ENCODE measurements at regions not wholly inside any gene's neighbourhood (a gene's known extent, or its start where the extent isn't known, plus 50 kb on each side); places are given as distances from the start of the nearest gene placed in this dataset.

GRCh38 chr1:57696043-57696442, 272.2 kb upstream of the DAB1 start:
- no peak for DNase-seq

GRCh38 chr1:57686306-57686705, 262.4 kb upstream of the DAB1 start:
- DNase-seq: no peak

GRCh38 chr1:57683037-57683942, 259.4 kb upstream of the DAB1 start:
- DNase-seq: no peak

GRCh38 chr1:57678138-57678537, 254.3 kb upstream of the DAB1 start:
- DNase-seq: no peak

- DNase-seq: no peak
Measured at GRCh38 chr1:57675776-57676175, 251.9 kb upstream of the DAB1 start.

- DNase-seq: no peak
Measured at GRCh38 chr1:57674801-57675200, 250.9 kb upstream of the DAB1 start.

GRCh38 chr1:57672346-57673140, 248.7 kb upstream of the DAB1 start:
- no peak for DNase-seq

GRCh38 chr1:57671750-57672149, 247.9 kb upstream of the DAB1 start:
- DNase-seq: no peak

- no peak for DNase-seq
Measured at GRCh38 chr1:57659804-57660203, 235.9 kb upstream of the DAB1 start.

- DNase-seq: no peak
Measured at GRCh38 chr1:57655161-57655560, 231.3 kb upstream of the DAB1 start.

GRCh38 chr1:57644667-57645066, 220.8 kb upstream of the DAB1 start:
- no peak for DNase-seq

GRCh38 chr1:57638239-57638638, 214.4 kb upstream of the DAB1 start:
- DNase-seq: no peak

GRCh38 chr1:57637155-57637554, 213.3 kb upstream of the DAB1 start:
- DNase-seq: no peak

GRCh38 chr1:57633881-57634280, 210.0 kb upstream of the DAB1 start:
- no peak for DNase-seq

GRCh38 chr1:57633056-57633455, 209.2 kb upstream of the DAB1 start:
- DNase-seq: no peak

- no peak for DNase-seq
Measured at GRCh38 chr1:57632401-57632800, 208.5 kb upstream of the DAB1 start.

GRCh38 chr1:57627612-57628011, 203.8 kb upstream of the DAB1 start:
- no peak for DNase-seq

- DNase-seq: no peak
Measured at GRCh38 chr1:57623791-57624538, 200.1 kb upstream of the DAB1 start.

GRCh38 chr1:57623039-57623790, 199.4 kb upstream of the DAB1 start:
- no peak for DNase-seq

GRCh38 chr1:57621776-57622175, 197.9 kb upstream of the DAB1 start:
- DNase-seq: no peak

- DNase-seq: no peak
Measured at GRCh38 chr1:57620605-57621004, 196.7 kb upstream of the DAB1 start.

GRCh38 chr1:57616921-57617320, 193.1 kb upstream of the DAB1 start:
- no peak for DNase-seq

- DNase-seq: no peak
Measured at GRCh38 chr1:57615956-57616355, 192.1 kb upstream of the DAB1 start.

Measured in NCI-H2081 treated with DMSO at 0.1 percent for 48 hours (cell line).